ENCODE measurements at regions not wholly inside any gene's neighbourhood (a gene's known extent, or its start where the extent isn't known, plus 50 kb on each side); places are given as distances from the start of the nearest gene placed in this dataset.

DNA sequence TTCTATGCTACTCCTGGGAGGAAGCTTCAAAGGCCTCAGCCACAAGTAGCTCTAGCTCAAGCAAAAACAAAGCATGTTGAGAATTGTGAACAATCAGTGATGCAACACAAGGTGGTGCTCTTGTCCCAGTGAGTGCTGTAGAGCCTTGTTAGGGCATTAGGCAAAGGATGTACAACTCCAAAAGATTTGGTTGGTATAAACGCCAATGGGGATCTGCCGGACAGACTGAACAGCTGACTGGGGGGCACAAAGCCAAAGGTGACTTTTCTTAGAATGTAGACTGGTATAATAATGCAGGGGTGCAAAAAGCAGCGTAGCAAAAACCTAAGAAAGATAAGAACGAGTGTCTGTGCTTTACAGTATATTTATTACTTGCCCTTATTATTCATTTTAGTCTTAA, 62.6 kb upstream of the ALB start:
- TF ChIP-seq POLR2A (IDR thresholded peaks at IDR 0.05) = no peak
- TF ChIP-seq, protein P1, sequence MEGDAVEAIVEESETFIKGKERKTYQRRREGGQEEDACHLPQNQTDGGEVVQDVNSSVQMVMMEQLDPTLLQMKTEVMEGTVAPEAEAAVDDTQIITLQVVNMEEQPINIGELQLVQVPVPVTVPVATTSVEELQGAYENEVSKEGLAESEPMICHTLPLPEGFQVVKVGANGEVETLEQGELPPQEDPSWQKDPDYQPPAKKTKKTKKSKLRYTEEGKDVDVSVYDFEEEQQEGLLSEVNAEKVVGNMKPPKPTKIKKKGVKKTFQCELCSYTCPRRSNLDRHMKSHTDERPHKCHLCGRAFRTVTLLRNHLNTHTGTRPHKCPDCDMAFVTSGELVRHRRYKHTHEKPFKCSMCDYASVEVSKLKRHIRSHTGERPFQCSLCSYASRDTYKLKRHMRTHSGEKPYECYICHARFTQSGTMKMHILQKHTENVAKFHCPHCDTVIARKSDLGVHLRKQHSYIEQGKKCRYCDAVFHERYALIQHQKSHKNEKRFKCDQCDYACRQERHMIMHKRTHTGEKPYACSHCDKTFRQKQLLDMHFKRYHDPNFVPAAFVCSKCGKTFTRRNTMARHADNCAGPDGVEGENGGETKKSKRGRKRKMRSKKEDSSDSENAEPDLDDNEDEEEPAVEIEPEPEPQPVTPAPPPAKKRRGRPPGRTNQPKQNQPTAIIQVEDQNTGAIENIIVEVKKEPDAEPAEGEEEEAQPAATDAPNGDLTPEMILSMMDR (IDR thresholded peaks at IDR 0.05) = peak in 4 of 6 experiments; percentile 33 to 59 (median 46)
